ENCODE measurements at regions not wholly inside any gene's neighbourhood (a gene's known extent, or its start where the extent isn't known, plus 50 kb on each side); places are given as distances from the start of the nearest gene placed in this dataset.

DNA sequence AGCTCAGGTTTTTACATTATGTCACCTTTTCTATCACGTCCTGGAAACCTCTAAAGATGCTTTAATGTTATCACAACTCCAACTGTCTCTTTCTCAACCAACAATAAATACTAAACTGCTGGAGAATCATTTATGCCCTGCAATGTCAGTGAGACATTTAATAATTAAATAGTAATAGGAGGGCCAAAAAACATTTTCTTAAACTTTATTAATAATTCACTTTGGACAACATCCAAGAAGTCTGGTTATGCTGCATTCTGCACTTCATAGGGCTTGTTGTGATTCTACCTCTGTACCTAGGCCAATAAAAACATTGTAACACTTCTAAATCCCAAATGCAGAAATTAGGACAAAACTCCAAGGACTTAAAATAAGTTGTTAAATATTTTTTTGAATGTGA, 420.4 kb upstream of the LRRTM1 start:
- no peak for TF ChIP-seq CTCF (IDR thresholded peaks at IDR 0.05; ENCODE audit: low read depth, low read length, poor library complexity, severe bottlenecking)
- TF ChIP-seq EZH2phosphoT487 (IDR thresholded peaks at IDR 0.05; ENCODE audit: borderline replicate concordance, low read length), result no peak

All from DOHH2 (cell line).